GM23338 (cell line): ENCODE measurements at regions not wholly inside any gene's neighbourhood (a gene's known extent, or its start where the extent isn't known, plus 50 kb on each side); places are given as distances from the start of the nearest gene placed in this dataset.

Experiments used
- CREB1 ChIP-seq: fragments of 250-450 bp; sonication (Bioruptor Pico); IDR thresholded peaks from 2 replicates; pipeline ENCODE4 v1.5.0; 2020; ENCODE audit warnings: low read depth, mild to moderate bottlenecking, moderate library complexity
- CTCF ChIP-seq, 2 experiments: fragments of 200-600 bp in 1 of 2; sonication (generic) in 1 of 2; conservative IDR thresholded peaks; 2 replicates each; pipeline versions ENCODE4 v1.5.1 to v1.6.1; 2016 to 2017; ENCODE audit warnings: antibody characterized with exemption in 2 of 2, low read depth in 2 of 2, mild to moderate bottlenecking in 2 of 2, moderate library complexity in 1 of 2
- ETS1 ChIP-seq: IDR thresholded peaks from 2 replicates; pipeline ENCODE4 v1.6.1; 2016; ENCODE audit warnings: antibody characterized with exemption
- EZH2 ChIP-seq: fragments of 200-600 bp; sonication (generic); IDR thresholded peaks from one replicate; pipeline ENCODE4 v1.8.0; 2017; ENCODE audit warnings: antibody characterized with exemption, mild to moderate bottlenecking, low read depth; ENCODE audit not compliant: unreplicated experiment
- EZH2phosphoT487 ChIP-seq: fragments of 200-600 bp; sonication (generic); IDR thresholded peaks from one replicate; pipeline ENCODE4 v1.8.1; 2018; ENCODE audit warnings: antibody characterized with exemption; ENCODE audit not compliant: unreplicated experiment
- JUNB ChIP-seq: IDR thresholded peaks from one replicate; pipeline ENCODE4 v1.6.1; 2016; ENCODE audit warnings: antibody characterized with exemption; ENCODE audit not compliant: unreplicated experiment
- POLR2AphosphoS5 ChIP-seq: IDR thresholded peaks from 2 replicates; pipeline ENCODE4 v1.6.1; 2016; ENCODE audit warnings: antibody characterized with exemption, low read depth
- TF ChIP-seq, protein P1 (sequence below): fragments of 250-450 bp; sonication (Bioruptor Pico); IDR thresholded peaks from 2 replicates; pipeline ENCODE4 v1.5.0; 2020; ENCODE audit warnings: mild to moderate bottlenecking, moderate library complexity
- TF ChIP-seq, protein P2 (sequence below): IDR thresholded peaks from one replicate; pipeline ENCODE4 v1.6.1; 2018; ENCODE audit warnings: antibody characterized with exemption; ENCODE audit not compliant: unreplicated experiment

DNA sequence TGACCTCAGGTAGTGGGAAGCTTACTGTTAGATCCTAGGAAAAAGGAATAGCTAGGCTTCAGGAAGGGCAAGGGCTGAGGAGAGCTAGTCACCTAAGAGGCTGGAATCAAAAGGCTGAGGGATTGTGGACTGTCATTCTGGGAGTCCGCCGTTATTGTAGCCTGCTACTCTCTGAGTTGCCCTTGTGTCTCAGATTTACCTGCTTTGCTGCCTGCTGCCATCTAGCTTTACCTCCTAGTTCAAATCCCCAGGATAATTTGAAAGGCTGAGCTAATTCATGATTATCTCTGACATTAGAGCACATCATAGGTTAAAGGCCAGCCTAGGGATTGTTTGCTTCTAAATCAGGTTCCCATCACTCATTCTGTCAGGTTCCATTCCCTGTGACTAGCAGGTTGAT is 120.2 kb downstream of the FHIP1A start:
- TF ChIP-seq CTCF (conservative IDR thresholded peaks at IDR 0.05; ENCODE audit: low read depth in 2 of 2): peak in 1 of 2 experiments; percentile 53; a peak in 2 of 4 replicates
- TF ChIP-seq EZH2phosphoT487: no peak
- TF ChIP-seq EZH2: no peak
- no peak for TF ChIP-seq POLR2AphosphoS5
- no peak for TF ChIP-seq CREB1
- no peak for TF ChIP-seq ETS1
- TF ChIP-seq JUNB: no peak
- TF ChIP-seq, protein P1, sequence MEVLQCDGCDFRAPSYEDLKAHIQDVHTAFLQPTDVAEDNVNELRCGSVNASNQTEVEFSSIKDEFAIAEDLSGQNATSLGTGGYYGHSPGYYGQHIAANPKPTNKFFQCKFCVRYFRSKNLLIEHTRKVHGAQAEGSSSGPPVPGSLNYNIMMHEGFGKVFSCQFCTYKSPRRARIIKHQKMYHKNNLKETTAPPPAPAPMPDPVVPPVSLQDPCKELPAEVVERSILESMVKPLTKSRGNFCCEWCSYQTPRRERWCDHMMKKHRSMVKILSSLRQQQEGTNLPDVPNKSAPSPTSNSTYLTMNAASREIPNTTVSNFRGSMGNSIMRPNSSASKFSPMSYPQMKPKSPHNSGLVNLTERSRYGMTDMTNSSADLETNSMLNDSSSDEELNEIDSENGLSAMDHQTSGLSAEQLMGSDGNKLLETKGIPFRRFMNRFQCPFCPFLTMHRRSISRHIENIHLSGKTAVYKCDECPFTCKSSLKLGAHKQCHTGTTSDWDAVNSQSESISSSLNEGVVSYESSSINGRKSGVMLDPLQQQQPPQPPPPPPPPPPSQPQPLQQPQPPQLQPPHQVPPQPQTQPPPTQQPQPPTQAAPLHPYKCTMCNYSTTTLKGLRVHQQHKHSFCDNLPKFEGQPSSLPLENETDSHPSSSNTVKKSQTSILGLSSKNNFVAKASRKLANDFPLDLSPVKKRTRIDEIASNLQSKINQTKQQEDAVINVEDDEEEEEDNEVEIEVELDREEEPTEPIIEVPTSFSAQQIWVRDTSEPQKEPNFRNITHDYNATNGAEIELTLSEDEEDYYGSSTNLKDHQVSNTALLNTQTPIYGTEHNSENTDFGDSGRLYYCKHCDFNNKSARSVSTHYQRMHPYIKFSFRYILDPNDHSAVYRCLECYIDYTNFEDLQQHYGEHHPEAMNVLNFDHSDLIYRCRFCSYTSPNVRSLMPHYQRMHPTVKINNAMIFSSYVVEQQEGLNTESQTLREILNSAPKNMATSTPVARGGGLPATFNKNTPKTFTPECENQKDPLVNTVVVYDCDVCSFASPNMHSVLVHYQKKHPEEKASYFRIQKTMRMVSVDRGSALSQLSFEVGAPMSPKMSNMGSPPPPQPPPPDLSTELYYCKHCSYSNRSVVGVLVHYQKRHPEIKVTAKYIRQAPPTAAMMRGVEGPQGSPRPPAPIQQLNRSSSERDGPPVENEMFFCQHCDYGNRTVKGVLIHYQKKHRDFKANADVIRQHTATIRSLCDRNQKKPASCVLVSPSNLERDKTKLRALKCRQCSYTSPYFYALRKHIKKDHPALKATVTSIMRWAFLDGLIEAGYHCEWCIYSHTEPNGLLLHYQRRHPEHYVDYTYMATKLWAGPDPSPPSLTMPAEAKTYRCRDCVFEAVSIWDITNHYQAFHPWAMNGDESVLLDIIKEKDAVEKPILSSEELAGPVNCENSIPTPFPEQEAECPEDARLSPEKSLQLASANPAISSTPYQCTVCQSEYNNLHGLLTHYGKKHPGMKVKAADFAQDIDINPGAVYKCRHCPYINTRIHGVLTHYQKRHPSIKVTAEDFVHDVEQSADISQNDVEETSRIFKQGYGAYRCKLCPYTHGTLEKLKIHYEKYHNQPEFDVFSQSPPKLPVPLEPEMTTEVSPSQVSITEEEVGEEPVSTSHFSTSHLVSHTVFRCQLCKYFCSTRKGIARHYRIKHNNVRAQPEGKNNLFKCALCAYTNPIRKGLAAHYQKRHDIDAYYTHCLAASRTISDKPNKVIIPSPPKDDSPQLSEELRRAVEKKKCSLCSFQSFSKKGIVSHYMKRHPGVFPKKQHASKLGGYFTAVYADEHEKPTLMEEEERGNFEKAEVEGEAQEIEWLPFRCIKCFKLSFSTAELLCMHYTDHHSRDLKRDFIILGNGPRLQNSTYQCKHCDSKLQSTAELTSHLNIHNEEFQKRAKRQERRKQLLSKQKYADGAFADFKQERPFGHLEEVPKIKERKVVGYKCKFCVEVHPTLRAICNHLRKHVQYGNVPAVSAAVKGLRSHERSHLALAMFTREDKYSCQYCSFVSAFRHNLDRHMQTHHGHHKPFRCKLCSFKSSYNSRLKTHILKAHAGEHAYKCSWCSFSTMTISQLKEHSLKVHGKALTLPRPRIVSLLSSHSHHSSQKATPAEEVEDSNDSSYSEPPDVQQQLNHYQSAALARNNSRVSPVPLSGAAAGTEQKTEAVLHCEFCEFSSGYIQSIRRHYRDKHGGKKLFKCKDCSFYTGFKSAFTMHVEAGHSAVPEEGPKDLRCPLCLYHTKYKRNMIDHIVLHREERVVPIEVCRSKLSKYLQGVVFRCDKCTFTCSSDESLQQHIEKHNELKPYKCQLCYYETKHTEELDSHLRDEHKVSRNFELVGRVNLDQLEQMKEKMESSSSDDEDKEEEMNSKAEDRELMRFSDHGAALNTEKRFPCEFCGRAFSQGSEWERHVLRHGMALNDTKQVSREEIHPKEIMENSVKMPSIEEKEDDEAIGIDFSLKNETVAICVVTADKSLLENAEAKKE (CRISPR knock-in tag): no peak
- TF ChIP-seq, protein P2, sequence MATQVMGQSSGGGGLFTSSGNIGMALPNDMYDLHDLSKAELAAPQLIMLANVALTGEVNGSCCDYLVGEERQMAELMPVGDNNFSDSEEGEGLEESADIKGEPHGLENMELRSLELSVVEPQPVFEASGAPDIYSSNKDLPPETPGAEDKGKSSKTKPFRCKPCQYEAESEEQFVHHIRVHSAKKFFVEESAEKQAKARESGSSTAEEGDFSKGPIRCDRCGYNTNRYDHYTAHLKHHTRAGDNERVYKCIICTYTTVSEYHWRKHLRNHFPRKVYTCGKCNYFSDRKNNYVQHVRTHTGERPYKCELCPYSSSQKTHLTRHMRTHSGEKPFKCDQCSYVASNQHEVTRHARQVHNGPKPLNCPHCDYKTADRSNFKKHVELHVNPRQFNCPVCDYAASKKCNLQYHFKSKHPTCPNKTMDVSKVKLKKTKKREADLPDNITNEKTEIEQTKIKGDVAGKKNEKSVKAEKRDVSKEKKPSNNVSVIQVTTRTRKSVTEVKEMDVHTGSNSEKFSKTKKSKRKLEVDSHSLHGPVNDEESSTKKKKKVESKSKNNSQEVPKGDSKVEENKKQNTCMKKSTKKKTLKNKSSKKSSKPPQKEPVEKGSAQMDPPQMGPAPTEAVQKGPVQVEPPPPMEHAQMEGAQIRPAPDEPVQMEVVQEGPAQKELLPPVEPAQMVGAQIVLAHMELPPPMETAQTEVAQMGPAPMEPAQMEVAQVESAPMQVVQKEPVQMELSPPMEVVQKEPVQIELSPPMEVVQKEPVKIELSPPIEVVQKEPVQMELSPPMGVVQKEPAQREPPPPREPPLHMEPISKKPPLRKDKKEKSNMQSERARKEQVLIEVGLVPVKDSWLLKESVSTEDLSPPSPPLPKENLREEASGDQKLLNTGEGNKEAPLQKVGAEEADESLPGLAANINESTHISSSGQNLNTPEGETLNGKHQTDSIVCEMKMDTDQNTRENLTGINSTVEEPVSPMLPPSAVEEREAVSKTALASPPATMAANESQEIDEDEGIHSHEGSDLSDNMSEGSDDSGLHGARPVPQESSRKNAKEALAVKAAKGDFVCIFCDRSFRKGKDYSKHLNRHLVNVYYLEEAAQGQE: no peak
